HG03521 (cell line): ENCODE measurements at regions not wholly inside any gene's neighbourhood (a gene's known extent, or its start where the extent isn't known, plus 50 kb on each side); places are given as distances from the start of the nearest gene placed in this dataset.

Source experiments
- ATAC-seq: cut with Tn5 transposase; IDR thresholded peaks from one replicate; pipeline ENCODE4 v1.9.1; 2021; ENCODE audit warnings: mild to moderate bottlenecking, moderate library complexity; ENCODE audit not compliant: unreplicated experiment

- no peak for ATAC-seq
Measured at GRCh38 chr13:72383646-72384045, 343.8 kb downstream of the MZT1 start.

- no peak for ATAC-seq
Measured at GRCh38 chr13:72379581-72379980, 347.8 kb downstream of the MZT1 start.

GRCh38 chr13:72368031-72368430, 359.4 kb downstream of the MZT1 start:
- ATAC-seq: no peak

GRCh38 chr13:72346716-72347115, 380.7 kb downstream of the MZT1 start:
- ATAC-seq: no peak

- no peak for ATAC-seq
Measured at GRCh38 chr13:72342364-72342763, 385.1 kb downstream of the MZT1 start.

GRCh38 chr13:72341904-72342303, 385.5 kb downstream of the MZT1 start:
- ATAC-seq: no peak

GRCh38 chr13:72317346-72318109, 409.9 kb downstream of the MZT1 start:
- no peak for ATAC-seq

- no peak for ATAC-seq
Measured at GRCh38 chr13:72316716-72317115, 410.7 kb downstream of the MZT1 start.

GRCh38 chr13:72315312-72315711, 412.1 kb downstream of the MZT1 start:
- ATAC-seq: no peak

- ATAC-seq: no peak
Measured at GRCh38 chr13:72314210-72314609, 413.2 kb downstream of the MZT1 start.

GRCh38 chr13:72313546-72313945, 413.9 kb downstream of the MZT1 start:
- ATAC-seq: no peak

- no peak for ATAC-seq
Measured at GRCh38 chr13:72303941-72304746, 423.3 kb downstream of the MZT1 start.

GRCh38 chr13:72296246-72296645, 429.2 kb upstream of the DACH1 start:
- ATAC-seq: no peak

- ATAC-seq: no peak
Measured at GRCh38 chr13:72295153-72295552, 428.1 kb upstream of the DACH1 start.

GRCh38 chr13:72293206-72293605, 426.2 kb upstream of the DACH1 start:
- no peak for ATAC-seq

- no peak for ATAC-seq
Measured at GRCh38 chr13:72290962-72291681, 424.1 kb upstream of the DACH1 start.

- no peak for ATAC-seq
Measured at GRCh38 chr13:72286421-72286820, 419.4 kb upstream of the DACH1 start.

- ATAC-seq: no peak
Measured at GRCh38 chr13:72284791-72285190, 417.8 kb upstream of the DACH1 start.

GRCh38 chr13:72261732-72262131, 394.7 kb upstream of the DACH1 start:
- no peak for ATAC-seq

- ATAC-seq: no peak
Measured at GRCh38 chr13:72259528-72259927, 392.5 kb upstream of the DACH1 start.

GRCh38 chr13:72258340-72258981, 391.5 kb upstream of the DACH1 start:
- no peak for ATAC-seq
